Activated T-cell treated with anti-CD3 and anti-CD28 coated beads, Interleukin-2, amount 50 U/mL, for 72 hours (primary cell): ENCODE measurements at regions not wholly inside any gene's neighbourhood (a gene's known extent, or its start where the extent isn't known, plus 50 kb on each side); places are given as distances from the start of the nearest gene placed in this dataset.

ENCODE experiments used
- ATAC-seq, 2 donors: fragments of 150-1000 bp; cut with Tn5 transposase; replicated peaks in 1 of 2; 2 replicates each; pipeline ENCODE4 v1.10.0; 2021; ENCODE audit warnings: moderate library complexity in 2 of 2, mild to moderate bottlenecking in 1 of 2
- DNase-seq, 2 donors: peaks; one replicate each; pipeline ENCODE4 v3.0.0; 2021 to 2022; ENCODE audit warnings: mixed read lengths in 1 of 2
- H3K27ac Mint-ChIP-seq: one replicate; pipeline ENCODE4 v1.8.0; 2022; ENCODE audit warnings: mild to moderate bottlenecking, moderate library complexity, mixed read lengths
- H3K27me3 Mint-ChIP-seq: one replicate; pipeline ENCODE4 v1.8.0; 2022; ENCODE audit warnings: low read depth, mixed read lengths
- H3K36me3 Mint-ChIP-seq, 2 donors: one replicate each; pipeline ENCODE4 v1.8.0; 2022; ENCODE audit warnings: mixed read lengths in 2 of 2, mild to moderate bottlenecking in 1 of 2; ENCODE audit not compliant: insufficient read depth in 2 of 2
- H3K4me1 Mint-ChIP-seq: one replicate; pipeline ENCODE4 v1.8.0; 2022; ENCODE audit warnings: low read depth, mixed read lengths
- H3K4me3 Mint-ChIP-seq, 2 donors: one replicate each; pipeline ENCODE4 v1.8.0; 2022; ENCODE audit warnings: mild to moderate bottlenecking in 2 of 2, mixed read lengths in 2 of 2, moderate library complexity in 2 of 2
- H3K9me3 Mint-ChIP-seq, 2 donors: one replicate each; pipeline ENCODE4 v1.8.0; 2022; ENCODE audit warnings: mixed read lengths in 2 of 2

GRCh38 chr4:116361790-116362189 lies 723.6 kb downstream of the TRAM1L1 start:
- no peaks in the 10 kb centered on the region for H3K36me3 Mint-ChIP-seq
- H3K27ac Mint-ChIP-seq: no peak overlapping the region
- no peaks in the 10 kb centered on the region for H3K27me3 Mint-ChIP-seq
- H3K9me3 Mint-ChIP-seq: no peaks in the 10 kb centered on the region
- ATAC-seq (no peak), DNase-seq (no peak)
- H3K4me1 Mint-ChIP-seq: no peaks in the 10 kb centered on the region
- H3K4me3 Mint-ChIP-seq: no peak overlapping the region

DNA sequence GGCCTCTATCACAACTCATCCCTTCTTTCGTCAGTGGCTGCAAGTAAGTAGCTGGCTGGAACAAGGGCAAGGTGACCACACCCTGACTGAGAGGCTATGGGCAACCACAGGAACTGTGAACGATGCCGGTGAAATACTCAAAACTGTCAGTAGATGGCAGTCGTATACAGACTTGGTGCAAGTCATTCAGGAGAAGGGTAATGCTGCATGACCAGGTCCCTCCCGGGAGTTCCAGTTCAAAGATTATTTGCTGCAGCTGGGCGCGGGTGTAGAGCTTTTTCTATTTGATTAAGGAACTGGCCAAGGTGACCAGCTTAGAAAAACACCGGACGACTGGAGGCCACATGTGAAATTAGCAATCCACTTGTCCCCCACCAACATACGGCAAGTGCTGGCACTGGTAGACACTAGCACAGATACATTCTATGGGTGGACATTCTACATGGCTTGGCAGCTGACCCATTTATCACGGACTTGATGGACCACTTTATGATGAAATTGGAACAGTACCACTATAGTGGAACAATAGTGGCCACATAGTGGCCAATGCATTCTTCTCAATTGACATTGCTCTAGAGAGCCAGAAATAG lies 726.6 kb downstream of the TRAM1L1 start:
- no peak overlapping the region for H3K4me3 Mint-ChIP-seq
- no peaks in the 10 kb centered on the region for H3K27me3 Mint-ChIP-seq
- H3K9me3 Mint-ChIP-seq: no peaks in the 10 kb centered on the region
- ATAC-seq: peak; percentile 34 to 43
- H3K36me3 Mint-ChIP-seq: no peaks in the 10 kb centered on the region
- H3K4me1 Mint-ChIP-seq: no peaks in the 10 kb centered on the region
- H3K27ac Mint-ChIP-seq: no peak overlapping the region
- peak; percentile 12 to 34 for DNase-seq

DNA sequence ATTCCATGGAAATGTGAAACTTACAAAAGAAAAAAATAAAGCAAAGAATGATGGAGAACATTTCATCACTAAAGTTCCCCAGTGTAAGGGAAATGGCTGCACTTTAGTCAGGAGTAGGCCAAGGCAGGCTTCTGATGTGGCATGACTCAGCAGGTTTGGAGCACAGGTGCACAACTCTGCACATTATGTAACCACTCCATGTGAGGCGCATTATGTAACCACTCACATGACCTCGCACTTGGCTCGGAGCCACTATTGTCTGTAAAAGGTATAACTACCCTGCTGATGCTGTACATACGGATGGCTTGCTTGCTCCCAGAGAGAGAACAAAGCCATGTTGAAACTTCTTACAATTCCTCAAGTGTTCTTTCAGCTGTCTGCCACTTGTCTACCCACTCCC lies 727.6 kb downstream of the TRAM1L1 start:
- no peaks in the 10 kb centered on the region for H3K36me3 Mint-ChIP-seq
- DNase-seq: no peak
- no peaks in the 10 kb centered on the region for H3K9me3 Mint-ChIP-seq
- no peaks in the 10 kb centered on the region for H3K4me1 Mint-ChIP-seq
- H3K27ac Mint-ChIP-seq: no peak overlapping the region
- H3K4me3 Mint-ChIP-seq: no peak overlapping the region
- no peak for ATAC-seq
- no peaks in the 10 kb centered on the region for H3K27me3 Mint-ChIP-seq

- DNase-seq (no peak), ATAC-seq (no peak)
- H3K9me3 Mint-ChIP-seq: peaks cover 0 to 1% of the 10 kb centered on the region in 2 donors
- H3K27ac Mint-ChIP-seq: no peak overlapping the region
- no peaks in the 10 kb centered on the region for H3K27me3 Mint-ChIP-seq
- no peak overlapping the region for H3K4me3 Mint-ChIP-seq
- H3K36me3 Mint-ChIP-seq: no peaks in the 10 kb centered on the region
- no peaks in the 10 kb centered on the region for H3K4me1 Mint-ChIP-seq
Observed at GRCh38 chr4:116346750-116347149, 738.6 kb downstream of the TRAM1L1 start.

GRCh38 chr4:116343809-116344208 lies 741.6 kb downstream of the TRAM1L1 start:
- DNase-seq (no peak), ATAC-seq (no peak)
- Mint-ChIP-seq H3K27ac (no peak overlapping the region), H3K27me3 (no peaks in the 10 kb centered on the region), H3K36me3 (no peaks in the 10 kb centered on the region), H3K4me3 (no peak overlapping the region), H3K4me1 (no peaks in the 10 kb centered on the region), H3K9me3 (peaks cover 0 to 1% of the 10 kb centered on the region in 2 donors)

DNA sequence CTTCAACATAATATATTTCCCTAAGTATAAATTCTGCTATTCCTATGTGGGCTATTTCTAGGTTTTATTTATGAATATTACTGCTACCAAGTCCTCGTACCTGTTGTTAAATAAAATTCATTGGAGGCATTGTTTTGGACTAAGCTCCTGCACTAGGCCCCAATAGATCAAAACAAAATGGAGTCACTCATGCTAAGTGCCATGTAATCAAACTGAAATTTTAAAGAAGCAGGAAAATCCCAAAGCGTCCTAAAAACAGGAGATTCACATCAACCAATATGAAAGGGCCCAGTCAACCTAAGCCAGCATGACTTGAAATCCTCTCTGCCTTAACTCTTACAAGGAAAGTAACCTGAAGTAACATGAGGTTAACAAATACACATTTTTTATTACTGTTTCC lies 743.2 kb downstream of the TRAM1L1 start:
- Mint-ChIP-seq H3K27ac (no peak overlapping the region), H3K36me3 (no peaks in the 10 kb centered on the region), H3K4me3 (no peak overlapping the region), H3K4me1 (no peaks in the 10 kb centered on the region), H3K27me3 (no peaks in the 10 kb centered on the region), H3K9me3 (peaks cover 0 to 1% of the 10 kb centered on the region in 2 donors)
- no peak for DNase-seq
- ATAC-seq: no peak

- H3K36me3 Mint-ChIP-seq: no peaks in the 10 kb centered on the region
- peaks cover 0 to 2% of the 10 kb centered on the region in 2 donors for H3K9me3 Mint-ChIP-seq
- no peaks in the 10 kb centered on the region for H3K27me3 Mint-ChIP-seq
- DNase-seq: no peak
- no peak for ATAC-seq
- no peak overlapping the region for H3K4me3 Mint-ChIP-seq
- H3K27ac Mint-ChIP-seq: no peak overlapping the region
- no peaks in the 10 kb centered on the region for H3K4me1 Mint-ChIP-seq
Observed at GRCh38 chr4:116332508-116332907, 752.9 kb downstream of the TRAM1L1 start.

- ATAC-seq (no peak), DNase-seq (no peak)
- Mint-ChIP-seq H3K4me3 (no peak overlapping the region), H3K4me1 (no peaks in the 10 kb centered on the region), H3K27me3 (no peaks in the 10 kb centered on the region), H3K27ac (no peak overlapping the region), H3K36me3 (no peaks in the 10 kb centered on the region), H3K9me3 (peaks cover 0 to 2% of the 10 kb centered on the region in 2 donors)
Observed at GRCh38 chr4:116328261-116328860, 757.0 kb downstream of the TRAM1L1 start.

DNA sequence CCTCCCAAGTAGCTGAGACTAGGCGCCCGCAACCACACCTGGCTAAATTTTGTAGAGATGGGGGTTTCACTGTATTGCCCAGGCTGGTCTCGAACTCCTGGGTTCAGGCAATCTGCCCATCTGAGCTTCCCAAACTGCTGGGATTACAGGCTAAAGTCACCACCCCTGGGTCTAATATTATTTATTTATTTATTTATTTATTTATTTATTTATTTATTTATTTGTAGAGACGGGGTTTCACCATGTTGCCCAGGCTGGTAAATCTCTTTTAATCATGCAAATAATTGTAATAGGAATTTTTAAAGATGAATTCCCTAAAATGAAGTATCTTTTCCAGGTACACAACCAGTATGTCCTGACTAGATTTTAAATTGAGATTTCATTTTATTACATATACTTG lies 761.8 kb downstream of the TRAM1L1 start:
- no peaks in the 10 kb centered on the region for H3K27me3 Mint-ChIP-seq
- H3K27ac Mint-ChIP-seq: no peak overlapping the region
- ATAC-seq: no peak
- H3K36me3 Mint-ChIP-seq: no peaks in the 10 kb centered on the region
- no peak for DNase-seq
- peaks cover 0 to 5% of the 10 kb centered on the region in 2 donors for H3K9me3 Mint-ChIP-seq
- no peak overlapping the region for H3K4me3 Mint-ChIP-seq
- H3K4me1 Mint-ChIP-seq: no peaks in the 10 kb centered on the region

DNA sequence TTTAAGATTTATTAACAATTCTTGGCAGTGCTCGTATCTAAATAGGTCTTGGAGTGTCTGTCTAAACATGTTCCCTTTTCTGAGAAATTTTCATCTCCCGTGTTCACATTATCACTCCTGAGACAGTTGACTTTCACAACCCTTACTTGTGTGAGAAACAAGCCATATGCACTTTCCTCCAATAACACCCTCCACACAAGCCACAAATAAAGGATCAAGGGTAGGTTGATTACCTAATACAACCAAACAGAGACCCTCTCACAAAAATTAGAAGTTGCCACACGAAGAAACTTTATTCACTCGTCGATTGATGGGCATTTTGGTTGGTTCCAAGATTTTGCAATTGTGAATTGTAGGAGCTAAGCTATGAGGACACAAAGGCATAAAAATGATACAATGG lies 763.9 kb downstream of the TRAM1L1 start:
- H3K4me3 Mint-ChIP-seq: no peak overlapping the region
- H3K36me3 Mint-ChIP-seq: no peaks in the 10 kb centered on the region
- DNase-seq (no peak), ATAC-seq (no peak)
- no peak overlapping the region for H3K27ac Mint-ChIP-seq
- peaks cover 0 to 5% of the 10 kb centered on the region in 2 donors for H3K9me3 Mint-ChIP-seq
- H3K4me1 Mint-ChIP-seq: no peaks in the 10 kb centered on the region
- no peaks in the 10 kb centered on the region for H3K27me3 Mint-ChIP-seq

- no peaks in the 10 kb centered on the region for H3K27me3 Mint-ChIP-seq
- H3K27ac Mint-ChIP-seq: no peak overlapping the region
- no peak overlapping the region for H3K4me3 Mint-ChIP-seq
- H3K36me3 Mint-ChIP-seq: no peaks in the 10 kb centered on the region
- ATAC-seq: no peak
- no peaks in the 10 kb centered on the region for H3K4me1 Mint-ChIP-seq
- H3K9me3 Mint-ChIP-seq: peaks cover 0 to 5% of the 10 kb centered on the region in 2 donors
- no peak for DNase-seq
Observed at GRCh38 chr4:116320859-116321258, 764.5 kb downstream of the TRAM1L1 start.

GRCh38 chr4:116303736-116304188 lies 781.6 kb downstream of the TRAM1L1 start:
- peaks cover 2 to 5% of the 10 kb centered on the region in 2 donors for H3K9me3 Mint-ChIP-seq
- H3K27me3 Mint-ChIP-seq: no peaks in the 10 kb centered on the region
- H3K27ac Mint-ChIP-seq: no peak overlapping the region
- H3K36me3 Mint-ChIP-seq: no peaks in the 10 kb centered on the region
- DNase-seq: no peak
- no peaks in the 10 kb centered on the region for H3K4me1 Mint-ChIP-seq
- H3K4me3 Mint-ChIP-seq: no peak overlapping the region
- no peak for ATAC-seq

DNA sequence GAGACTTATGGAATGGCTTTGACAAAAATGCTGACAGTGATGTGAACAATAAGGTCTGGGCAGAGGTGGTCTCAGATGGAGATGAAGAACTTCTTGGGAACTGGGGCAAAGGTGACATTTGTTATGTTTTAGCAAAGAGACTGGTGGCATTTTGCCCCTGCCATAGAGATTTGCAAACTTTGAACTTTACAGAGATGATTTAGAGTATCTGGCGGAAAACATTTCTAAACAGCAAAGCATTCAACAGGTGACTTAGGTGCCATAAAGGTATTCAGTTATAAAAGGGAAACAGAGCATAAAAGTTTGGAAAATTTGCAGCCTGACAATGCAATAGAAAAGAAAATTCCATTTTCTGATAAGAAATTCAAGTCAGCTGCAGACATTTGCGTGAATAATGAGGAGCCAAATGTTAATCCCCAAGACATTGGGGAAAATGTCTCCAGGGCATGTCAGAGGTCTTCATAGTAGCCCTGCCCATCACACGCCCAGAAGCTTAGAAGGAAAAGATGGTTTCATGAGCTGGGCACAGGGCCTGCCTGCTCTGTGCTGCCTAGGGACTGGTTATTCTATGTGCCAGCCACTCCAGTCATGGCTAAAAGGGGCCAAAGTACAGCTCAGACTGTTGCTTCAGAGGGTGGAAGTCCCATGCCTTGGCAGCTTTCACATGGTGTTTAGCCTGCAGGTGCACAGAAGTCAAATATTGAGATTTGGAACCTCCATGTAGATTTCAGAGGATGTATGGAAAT lies 782.2 kb downstream of the TRAM1L1 start:
- H3K27me3 Mint-ChIP-seq: no peaks in the 10 kb centered on the region
- no peaks in the 10 kb centered on the region for H3K36me3 Mint-ChIP-seq
- no peak overlapping the region for H3K4me3 Mint-ChIP-seq
- H3K27ac Mint-ChIP-seq: no peak overlapping the region
- H3K9me3 Mint-ChIP-seq: peaks cover 2 to 5% of the 10 kb centered on the region in 2 donors
- no peak for ATAC-seq
- no peaks in the 10 kb centered on the region for H3K4me1 Mint-ChIP-seq
- no peak for DNase-seq
